ENCODE measurements at regions not wholly inside any gene's neighbourhood (a gene's known extent, or its start where the extent isn't known, plus 50 kb on each side); places are given as distances from the start of the nearest gene placed in this dataset.

GRCh38 chrX:114332766-114333165 is 251.1 kb upstream of the HTR2C start:
- ChIA-PET POLR2A (no interaction called here), CTCF (no interaction called here)

GRCh38 chrX:114334473-114334982 is 249.4 kb upstream of the HTR2C start:
- CTCF ChIA-PET, result interaction anchor here (1.2 kb wide), 1 partner anchor 10 kb away, joined by 3 read pairs; no protein-coding TSS in a partner anchor
- H3K4me1 ChIP-seq (ENCODE audit: control insufficient read depth, insufficient read depth, low read length), result no peaks in the 10 kb centered on the region
- POLR2A ChIA-PET, result no interaction called here
- TF ChIP-seq ZNF302 (tag by site-specific recombination; IDR thresholded peaks at IDR 0.05; ENCODE audit: low read depth), result no peak
- TF ChIP-seq ZNF280C (tag by site-specific recombination; IDR thresholded peaks at IDR 0.05), result no peak
- TF ChIP-seq ZNF112 (tag by site-specific recombination; IDR thresholded peaks at IDR 0.05), result no peak
- no peak for TF ChIP-seq INSM2 (tag by site-specific recombination; IDR thresholded peaks at IDR 0.05)
- TF ChIP-seq ZNF544 (tag by site-specific recombination; IDR thresholded peaks at IDR 0.05), result no peak
- TF ChIP-seq ZNF26 (tag by site-specific recombination; IDR thresholded peaks at IDR 0.05), result no peak
- TF ChIP-seq ZNF426 (tag by site-specific recombination; IDR thresholded peaks at IDR 0.05), result no peak
- TF ChIP-seq ZNF660 (tag by site-specific recombination; IDR thresholded peaks at IDR 0.05), result no peak

More at GRCh38 chrX:114332766-114333165, 251.1 kb upstream of the HTR2C start:
- no peak overlapping the region for H3K4me3 ChIP-seq (ENCODE audit: low read depth, low read length)
- no peaks in the 10 kb centered on the region for H3K36me3 ChIP-seq (ENCODE audit: control insufficient read depth in 2 of 2, insufficient read depth in 1 of 2, low read length in 2 of 2)
- TF ChIP-seq ZNF645 (tag by site-specific recombination; IDR thresholded peaks at IDR 0.05), result no peak
- TF ChIP-seq ZNF521 (tag by site-specific recombination; IDR thresholded peaks at IDR 0.05), result no peak
- TF ChIP-seq ZFP37 (tag by site-specific recombination; IDR thresholded peaks at IDR 0.05), result no peak
- no peak for TF ChIP-seq ZBTB44 (tag by site-specific recombination; IDR thresholded peaks at IDR 0.05)
- no peak for TF ChIP-seq BCL11A (tag by site-specific recombination; IDR thresholded peaks at IDR 0.05; ENCODE audit: low read depth)
- no peak for TF ChIP-seq PRDM10 (tag by site-specific recombination; IDR thresholded peaks at IDR 0.05)
- H3K9me3 ChIP-seq (ENCODE audit: control insufficient read depth, insufficient read depth, low read depth, low read length), result no peaks in the 10 kb centered on the region
- no peak overlapping the region for H3K27ac ChIP-seq (ENCODE audit: extremely low read depth, low read depth, low read length)
- no peaks in the 10 kb centered on the region for H3K4me1 ChIP-seq (ENCODE audit: control insufficient read depth, insufficient read depth, low read length)

More at GRCh38 chrX:114334473-114334982, 249.4 kb upstream of the HTR2C start:
- Histone ChIP-seq H3K9me3 (ENCODE audit: control insufficient read depth, insufficient read depth, low read depth, low read length) (no peaks in the 10 kb centered on the region), H3K27ac (ENCODE audit: extremely low read depth, low read depth, low read length) (no peak overlapping the region), H3K4me3 (ENCODE audit: low read depth, low read length) (no peak overlapping the region), H3K36me3 (ENCODE audit: control insufficient read depth in 2 of 2, insufficient read depth in 1 of 2, low read length in 2 of 2) (no peaks in the 10 kb centered on the region)
